ENCODE measurements at regions not wholly inside any gene's neighbourhood (a gene's known extent, or its start where the extent isn't known, plus 50 kb on each side); places are given as distances from the start of the nearest gene placed in this dataset.
"Not testable (repeated sequence)": the region's sequence is repeated elsewhere in the genome, so short reads cannot be mapped to it uniquely, and the experiment has no call there.

- Histone ChIP-seq H3K36me3 (no peaks in the 10 kb centered on the region), H3K27ac (replicated peaks) (no peak overlapping the region), H3K4me1 (no peaks in the 10 kb centered on the region), H3K27me3 (ENCODE audit: low read depth) (peaks cover 6% of the 10 kb centered on the region), H3K4me3 (no peak overlapping the region), H3K9me3 (replicated peaks) (no peaks in the 10 kb centered on the region)
- TF ChIP-seq CTCF (IDR thresholded peaks at IDR 0.05; ENCODE audit: borderline replicate concordance) = no peak
- intact Hi-C loops (cut with micrococcal nuclease) = no loop called here
- no peak for DNase-seq
Observed at GRCh38 chr4:27685091-27685490, 824.5 kb downstream of the STIM2 start.

- no peak for DNase-seq
- H3K4me3 ChIP-seq = no peak overlapping the region
- no peaks in the 10 kb centered on the region for H3K36me3 ChIP-seq
- H3K27me3 ChIP-seq (ENCODE audit: low read depth) = peaks cover 6% of the 10 kb centered on the region
- no peaks in the 10 kb centered on the region for H3K4me1 ChIP-seq
- TF ChIP-seq CTCF (IDR thresholded peaks at IDR 0.05; ENCODE audit: borderline replicate concordance) = no peak
- intact Hi-C loops (cut with micrococcal nuclease) = no loop called here
- H3K9me3 ChIP-seq (replicated peaks) = no peaks in the 10 kb centered on the region
- no peak overlapping the region for H3K27ac ChIP-seq (replicated peaks)
Observed at GRCh38 chr4:27685947-27686346, 825.3 kb downstream of the STIM2 start.

GRCh38 chr4:27692158-27692557 is 831.5 kb downstream of the STIM2 start:
- no peaks in the 10 kb centered on the region for H3K9me3 ChIP-seq (replicated peaks)
- intact Hi-C loops (cut with micrococcal nuclease) = no loop called here
- peak; percentile 42 for TF ChIP-seq CTCF (IDR thresholded peaks at IDR 0.05; ENCODE audit: borderline replicate concordance)
- no peaks in the 10 kb centered on the region for H3K27me3 ChIP-seq (ENCODE audit: low read depth)
- DNase-seq = no peak
- H3K4me3 ChIP-seq = no peak overlapping the region
- no peaks in the 10 kb centered on the region for H3K4me1 ChIP-seq
- H3K36me3 ChIP-seq = no peaks in the 10 kb centered on the region
- no peak overlapping the region for H3K27ac ChIP-seq (replicated peaks)

GRCh38 chr4:27692868-27693634 is 832.4 kb downstream of the STIM2 start:
- H3K27ac ChIP-seq (replicated peaks) = no peak overlapping the region
- H3K4me1 ChIP-seq = no peaks in the 10 kb centered on the region
- H3K27me3 ChIP-seq (ENCODE audit: low read depth) = no peaks in the 10 kb centered on the region
- TF ChIP-seq CTCF (IDR thresholded peaks at IDR 0.05; ENCODE audit: borderline replicate concordance) = no peak
- H3K36me3 ChIP-seq = no peaks in the 10 kb centered on the region
- H3K9me3 ChIP-seq (replicated peaks) = no peaks in the 10 kb centered on the region
- no peak overlapping the region for H3K4me3 ChIP-seq
- intact Hi-C loops (cut with micrococcal nuclease) = no loop called here
- no peak for DNase-seq

GRCh38 chr4:27696257-27696656 is 835.6 kb downstream of the STIM2 start:
- H3K9me3 ChIP-seq (replicated peaks); H3K36me3 ChIP-seq; H3K4me3 ChIP-seq; intact Hi-C loops (cut with micrococcal nuclease); H3K27me3 ChIP-seq (ENCODE audit: low read depth); H3K4me1 ChIP-seq; H3K27ac ChIP-seq (replicated peaks); DNase-seq: not testable (repeated sequence)

- intact Hi-C loops (cut with micrococcal nuclease) = no loop called here
- no peaks in the 10 kb centered on the region for H3K4me1 ChIP-seq
- H3K9me3 ChIP-seq (replicated peaks) = no peaks in the 10 kb centered on the region
- no peaks in the 10 kb centered on the region for H3K27me3 ChIP-seq (ENCODE audit: low read depth)
- no peak overlapping the region for H3K27ac ChIP-seq (replicated peaks)
- no peak overlapping the region for H3K4me3 ChIP-seq
- no peak for DNase-seq
- H3K36me3 ChIP-seq = no peaks in the 10 kb centered on the region
- TF ChIP-seq CTCF (IDR thresholded peaks at IDR 0.05; ENCODE audit: borderline replicate concordance) = no peak
Observed at GRCh38 chr4:27701606-27702005, 841.0 kb downstream of the STIM2 start.
